ENCODE measurements at regions not wholly inside any gene's neighbourhood (a gene's known extent, or its start where the extent isn't known, plus 50 kb on each side); places are given as distances from the start of the nearest gene placed in this dataset.
A peak's percentile ranks its signal among the peaks of the same experiment; 100 is the strongest.
"Not testable (repeated sequence)": the region's sequence is repeated elsewhere in the genome, so short reads cannot be mapped to it uniquely, and the experiment has no call there.

- Mint-ChIP-seq H3K27ac (no peak overlapping the region), H3K9me3 (peaks cover 0 to 41% (median 26%) of the 10 kb centered on the region in 7 donors), H3K36me3 (no peaks in the 10 kb centered on the region), H3K4me1 (no peaks in the 10 kb centered on the region), H3K4me3 (no peak overlapping the region), H3K27me3 (no peaks in the 10 kb centered on the region)
- ATAC-seq (ENCODE audit: low read depth in 2 of 2), result no peak
- DNase-seq, result no peak
These were observed 50.7 kb upstream of the SYNDIG1 start for GRCh38 chr20:24418731-24419130.

GRCh38 chr20:24417485-24417884, 51.9 kb upstream of the SYNDIG1 start:
- Mint-ChIP-seq H3K27ac (no peak overlapping the region), H3K36me3 (no peaks in the 10 kb centered on the region), H3K4me1 (no peaks in the 10 kb centered on the region), H3K27me3 (peaks cover 0 to 5% (median 0%) of the 10 kb centered on the region in 3 donors), H3K9me3 (peaks cover 4 to 41% (median 26%) of the 10 kb centered on the region in 7 donors), H3K4me3 (no peak overlapping the region)
- ATAC-seq (ENCODE audit: low read depth in 2 of 2), result no peak
- no peak for DNase-seq

GRCh38 chr20:24415444-24415843, 54.0 kb upstream of the SYNDIG1 start:
- H3K9me3 Mint-ChIP-seq, result peaks cover 4 to 41% (median 26%) of the 10 kb centered on the region in 7 donors
- H3K36me3 Mint-ChIP-seq; H3K4me1 Mint-ChIP-seq; H3K27me3 Mint-ChIP-seq; H3K4me3 Mint-ChIP-seq; H3K27ac Mint-ChIP-seq; ATAC-seq (ENCODE audit: low read depth in 2 of 2); DNase-seq: not testable (repeated sequence)

GRCh38 chr20:24411834-24412216, 57.6 kb upstream of the SYNDIG1 start:
- H3K36me3 Mint-ChIP-seq, result no peaks in the 10 kb centered on the region
- H3K27ac Mint-ChIP-seq, result no peak overlapping the region
- DNase-seq (no peak), ATAC-seq (ENCODE audit: low read depth in 2 of 2) (no peak)
- peaks cover 5 to 13% (median 5%) of the 10 kb centered on the region in 3 donors for H3K27me3 Mint-ChIP-seq
- peaks cover 4 to 29% (median 21%) of the 10 kb centered on the region in 7 donors for H3K9me3 Mint-ChIP-seq
- no peak overlapping the region for H3K4me3 Mint-ChIP-seq
- no peaks in the 10 kb centered on the region for H3K4me1 Mint-ChIP-seq

- Mint-ChIP-seq H3K36me3 (no peaks in the 10 kb centered on the region), H3K4me1 (no peaks in the 10 kb centered on the region), H3K9me3 (peaks cover 4 to 24% (median 15%) of the 10 kb centered on the region in 7 donors), H3K27me3 (peaks cover 5 to 13% (median 11%) of the 10 kb centered on the region in 3 donors), H3K4me3 (no peak overlapping the region), H3K27ac (no peak overlapping the region)
- no peak for ATAC-seq (ENCODE audit: low read depth in 2 of 2)
- no peak for DNase-seq
These were observed 58.2 kb upstream of the SYNDIG1 start for GRCh38 chr20:24411003-24411833.

GRCh38 chr20:24407151-24407550, 62.3 kb upstream of the SYNDIG1 start:
- H3K27me3 Mint-ChIP-seq, result peaks cover 5 to 18% (median 8%) of the 10 kb centered on the region in 3 donors
- H3K4me1 Mint-ChIP-seq, result no peaks in the 10 kb centered on the region
- no peak overlapping the region for H3K27ac Mint-ChIP-seq
- DNase-seq (no peak), ATAC-seq (ENCODE audit: low read depth in 2 of 2) (no peak)
- no peaks in the 10 kb centered on the region for H3K36me3 Mint-ChIP-seq
- no peak overlapping the region for H3K4me3 Mint-ChIP-seq
- H3K9me3 Mint-ChIP-seq, result peaks cover 0 to 2% (median 0%) of the 10 kb centered on the region in 7 donors

- ATAC-seq (ENCODE audit: low read depth in 2 of 2) (no peak), DNase-seq (no peak)
- Mint-ChIP-seq H3K9me3 (no peaks in the 10 kb centered on the region), H3K4me3 (no peak overlapping the region), H3K36me3 (no peaks in the 10 kb centered on the region), H3K27ac (no peak overlapping the region), H3K4me1 (no peaks in the 10 kb centered on the region), H3K27me3 (peaks cover 5 to 18% (median 8%) of the 10 kb centered on the region in 3 donors)
These were observed 62.7 kb upstream of the SYNDIG1 start for GRCh38 chr20:24406750-24407149.

- DNase-seq, result no peak
These were observed 63.2 kb upstream of the SYNDIG1 start for GRCh38 chr20:24406251-24406650.

GRCh38 chr20:24405810-24406209, 63.6 kb upstream of the SYNDIG1 start:
- no peaks in the 10 kb centered on the region for H3K4me1 Mint-ChIP-seq
- no peak overlapping the region for H3K4me3 Mint-ChIP-seq
- ATAC-seq (ENCODE audit: low read depth in 2 of 2) (no peak), DNase-seq (no peak)
- H3K36me3 Mint-ChIP-seq, result no peaks in the 10 kb centered on the region
- H3K27ac Mint-ChIP-seq, result no peak overlapping the region
- H3K9me3 Mint-ChIP-seq, result peaks cover 0 to 3% (median 0%) of the 10 kb centered on the region in 7 donors
- H3K27me3 Mint-ChIP-seq, result peaks cover 5 to 18% (median 8%) of the 10 kb centered on the region in 3 donors

More at GRCh38 chr20:24406251-24406650, 63.2 kb upstream of the SYNDIG1 start:
- Mint-ChIP-seq H3K27me3 (peaks cover 5 to 18% (median 8%) of the 10 kb centered on the region in 3 donors), H3K4me1 (no peaks in the 10 kb centered on the region), H3K27ac (no peak overlapping the region), H3K4me3 (no peak overlapping the region), H3K36me3 (no peaks in the 10 kb centered on the region), H3K9me3 (no peaks in the 10 kb centered on the region)
- no peak for ATAC-seq (ENCODE audit: low read depth in 2 of 2)

- Mint-ChIP-seq H3K9me3 (peaks cover 3 to 19% (median 10%) of the 10 kb centered on the region in 7 donors), H3K4me1 (no peaks in the 10 kb centered on the region), H3K4me3 (no peak overlapping the region), H3K27ac (peak overlapping the region in 1 of 6 donors; percentile 0), H3K36me3 (no peaks in the 10 kb centered on the region), H3K27me3 (peaks cover 0 to 18% (median 0%) of the 10 kb centered on the region in 3 donors)
- DNase-seq, result no peak
- ATAC-seq (ENCODE audit: low read depth in 2 of 2), result no peak
These were observed 66.0 kb upstream of the SYNDIG1 start for GRCh38 chr20:24403406-24403805.

GRCh38 chr20:24402188-24402587, 67.2 kb upstream of the SYNDIG1 start:
- no peaks in the 10 kb centered on the region for H3K4me1 Mint-ChIP-seq
- no peak for ATAC-seq (ENCODE audit: low read depth in 2 of 2)
- no peak overlapping the region for H3K27ac Mint-ChIP-seq
- no peak overlapping the region for H3K4me3 Mint-ChIP-seq
- no peaks in the 10 kb centered on the region for H3K36me3 Mint-ChIP-seq
- H3K9me3 Mint-ChIP-seq, result peaks cover 6 to 31% (median 19%) of the 10 kb centered on the region in 7 donors
- H3K27me3 Mint-ChIP-seq, result peaks cover 0 to 17% (median 0%) of the 10 kb centered on the region in 3 donors
- DNase-seq, result no peak

- Mint-ChIP-seq H3K4me1 (peaks cover 5% of the 10 kb centered on the region in 3 donors), H3K9me3 (peaks cover 9 to 35% (median 19%) of the 10 kb centered on the region in 7 donors), H3K27ac (no peak overlapping the region), H3K4me3 (no peak overlapping the region), H3K36me3 (no peaks in the 10 kb centered on the region), H3K27me3 (peaks cover 0 to 10% (median 4%) of the 10 kb centered on the region in 3 donors)
- ATAC-seq (ENCODE audit: low read depth in 2 of 2) (no peak), DNase-seq (no peak)
These were observed 74.3 kb upstream of the SYNDIG1 start for GRCh38 chr20:24395151-24395550.

GRCh38 chr20:24393903-24394302, 75.5 kb upstream of the SYNDIG1 start:
- Mint-ChIP-seq H3K36me3 (no peaks in the 10 kb centered on the region), H3K27ac (no peak overlapping the region), H3K9me3 (peaks cover 3 to 31% (median 14%) of the 10 kb centered on the region in 7 donors), H3K27me3 (peaks cover 0 to 10% (median 4%) of the 10 kb centered on the region in 3 donors), H3K4me1 (peaks cover 9 to 16% (median 13%) of the 10 kb centered on the region in 3 donors), H3K4me3 (no peak overlapping the region)
- no peak for DNase-seq
- ATAC-seq (ENCODE audit: low read depth in 2 of 2), result no peak

- no peak overlapping the region for H3K27ac Mint-ChIP-seq
- H3K9me3 Mint-ChIP-seq, result peaks cover 3 to 18% (median 4%) of the 10 kb centered on the region in 7 donors
- H3K4me1 Mint-ChIP-seq, result peaks cover 9 to 16% (median 13%) of the 10 kb centered on the region in 3 donors
- no peak overlapping the region for H3K4me3 Mint-ChIP-seq
- no peaks in the 10 kb centered on the region for H3K36me3 Mint-ChIP-seq
- peaks cover 0 to 10% (median 4%) of the 10 kb centered on the region in 3 donors for H3K27me3 Mint-ChIP-seq
- no peak for DNase-seq
- ATAC-seq (ENCODE audit: low read depth in 2 of 2), result no peak
These were observed 76.8 kb upstream of the SYNDIG1 start for GRCh38 chr20:24392612-24393011.
